CD4-positive, alpha-beta T cell treated with Interleukin-15 for 4 hours (primary cell): ENCODE measurements at regions not wholly inside any gene's neighbourhood (a gene's known extent, or its start where the extent isn't known, plus 50 kb on each side); places are given as distances from the start of the nearest gene placed in this dataset.

Experiments
- DNase-seq: peaks from one replicate; pipeline ENCODE4 v3.0.0-alpha.2; 2020; ENCODE audit warnings: low spot score

GRCh38 chr5:68711293-68712200 lies 382.3 kb upstream of the SLC30A5 start:
- DNase-seq = peak; percentile 41

DNA sequence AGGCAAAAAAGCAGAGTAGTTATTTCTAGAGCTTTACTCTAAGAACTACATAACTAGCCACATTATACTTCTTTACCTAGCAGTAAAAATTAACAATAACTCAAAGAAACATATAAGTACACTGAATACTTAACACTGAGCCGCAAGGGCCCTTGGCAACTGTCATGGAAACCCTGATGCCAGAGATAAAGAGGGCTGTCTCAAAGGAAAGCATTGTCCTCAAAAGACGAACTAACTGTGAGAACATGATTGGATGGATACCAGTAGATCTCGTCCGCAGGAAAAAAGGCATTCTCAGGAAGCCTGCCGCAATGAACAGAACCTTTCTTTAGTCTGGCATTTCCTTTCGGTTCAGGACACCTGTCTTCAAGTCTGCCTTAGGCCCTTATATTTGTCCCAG lies 379.0 kb upstream of the SLC30A5 start:
- DNase-seq = no peak

GRCh38 chr5:68720884-68721610 lies 372.8 kb upstream of the SLC30A5 start:
- DNase-seq = no peak

DNA sequence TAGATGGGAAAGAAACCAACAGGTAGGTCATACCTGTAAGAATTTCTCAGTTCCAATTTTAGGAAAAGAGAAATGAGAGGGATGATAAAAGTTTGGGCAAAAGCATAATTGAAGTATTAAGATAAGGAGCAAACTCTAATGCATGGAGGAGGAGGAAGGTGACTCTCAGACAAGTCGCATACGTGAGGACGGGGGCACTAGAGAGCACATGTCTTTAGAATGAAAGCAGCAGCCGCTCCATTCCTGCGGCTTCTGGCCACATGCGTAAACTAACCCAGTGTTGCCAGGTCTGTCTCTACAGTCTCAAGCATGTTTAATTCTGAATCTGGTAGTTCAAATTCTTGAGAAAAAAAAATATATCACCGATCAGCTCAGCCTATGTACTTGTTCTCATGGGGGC lies 371.5 kb upstream of the SLC30A5 start:
- no peak for DNase-seq

DNA sequence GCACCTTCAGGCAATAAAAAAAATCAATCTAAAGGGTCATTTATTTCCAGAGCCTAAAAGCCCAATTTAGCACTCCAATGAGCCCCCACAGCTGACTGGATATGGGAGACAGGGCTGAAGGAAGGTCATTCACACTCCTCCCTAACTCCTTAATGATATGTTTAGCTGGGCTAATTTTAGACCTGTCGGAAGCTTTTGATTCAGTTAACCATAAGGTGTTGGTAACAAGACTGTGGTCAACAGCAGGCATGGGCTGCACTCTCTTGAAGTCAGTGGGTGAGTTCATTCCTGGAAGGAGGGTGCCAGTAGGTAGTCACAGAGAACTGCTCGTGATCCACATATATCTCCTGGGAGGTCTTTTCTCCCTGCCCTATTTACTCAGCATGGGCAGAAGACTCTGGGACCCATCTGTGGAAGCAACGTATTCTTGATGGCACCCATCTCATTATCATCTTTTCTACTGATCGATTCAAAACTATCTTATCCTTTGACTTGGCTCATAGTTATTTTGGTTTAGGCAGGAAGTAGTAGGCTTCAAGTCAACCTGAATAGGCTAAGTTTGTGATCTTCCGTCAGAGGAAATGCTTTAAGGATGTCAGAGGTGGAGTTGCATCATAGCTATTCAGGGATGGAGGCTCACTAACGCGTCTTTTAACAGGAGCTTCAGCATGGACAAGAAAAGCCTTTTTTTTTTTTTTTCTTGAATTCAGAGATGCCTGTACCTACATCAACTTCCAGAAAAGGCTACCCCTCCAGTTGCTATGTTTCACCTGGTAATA lies 367.7 kb upstream of the SLC30A5 start:
- no peak for DNase-seq

- DNase-seq = no peak
Measured at GRCh38 chr5:68727931-68728330, 365.9 kb upstream of the SLC30A5 start.

- no peak for DNase-seq
Measured at GRCh38 chr5:68729678-68730077, 364.1 kb upstream of the SLC30A5 start.

- no peak for DNase-seq
Measured at GRCh38 chr5:68730220-68730978, 363.4 kb upstream of the SLC30A5 start.

DNA sequence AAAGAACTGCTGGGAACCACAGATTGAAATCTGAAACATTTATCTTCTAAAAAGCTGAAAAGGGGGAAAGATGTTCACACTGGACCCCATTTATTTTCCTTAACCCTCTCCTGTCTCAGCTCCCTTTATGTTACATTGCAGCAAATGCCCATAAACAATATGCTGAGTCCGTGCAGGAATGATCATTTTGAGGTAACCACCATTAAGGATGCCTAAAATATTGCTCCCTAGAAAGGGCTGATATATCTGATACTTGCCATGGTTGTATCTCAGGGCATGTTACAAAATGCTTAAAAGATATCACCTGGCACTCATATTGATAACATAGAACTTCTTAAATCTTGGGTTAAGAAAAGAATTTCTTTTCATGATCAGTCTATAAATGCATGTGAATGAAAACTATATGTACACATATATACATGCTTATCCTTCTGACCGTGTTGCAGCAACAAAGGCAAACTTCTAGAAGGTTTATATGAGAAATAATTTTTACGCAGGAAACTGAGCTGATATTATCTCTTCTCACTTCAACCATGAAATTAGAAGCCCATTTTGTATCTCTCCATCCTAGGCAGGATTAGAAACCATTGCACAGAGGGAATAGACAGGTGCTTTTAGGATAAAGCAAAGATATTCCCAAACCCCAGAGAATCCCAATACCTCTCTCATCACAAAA lies 362.7 kb upstream of the SLC30A5 start:
- no peak for DNase-seq

GRCh38 chr5:68732251-68732650 lies 361.6 kb upstream of the SLC30A5 start:
- DNase-seq = no peak

GRCh38 chr5:68734781-68735180 lies 359.0 kb upstream of the SLC30A5 start:
- no peak for DNase-seq

- no peak for DNase-seq
Measured at GRCh38 chr5:68738236-68738635, 355.6 kb upstream of the SLC30A5 start.

- DNase-seq = no peak
Measured at GRCh38 chr5:68738841-68739240, 355.0 kb upstream of the SLC30A5 start.

DNA sequence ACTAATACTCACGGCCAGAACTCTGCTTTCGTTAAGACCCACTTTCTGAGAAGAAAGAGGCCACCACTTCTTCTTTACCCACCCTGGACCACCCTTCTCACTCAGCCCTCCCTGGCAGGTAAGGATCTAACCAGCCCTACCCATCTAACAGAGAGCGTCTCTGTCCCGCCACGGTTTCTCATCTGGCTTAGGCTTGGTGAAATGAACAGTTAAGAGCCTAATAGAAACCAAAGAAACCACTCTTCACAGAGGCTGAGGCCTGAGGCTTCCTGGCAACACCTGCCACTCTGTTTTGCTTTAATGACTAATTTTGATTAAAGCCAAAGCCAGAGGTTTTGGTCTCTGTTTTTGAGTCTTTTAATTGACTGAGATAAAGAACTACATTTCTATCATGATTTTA lies 354.1 kb upstream of the SLC30A5 start:
- DNase-seq = no peak

GRCh38 chr5:68740226-68740910 lies 353.4 kb upstream of the SLC30A5 start:
- no peak for DNase-seq

- no peak for DNase-seq
Measured at GRCh38 chr5:68744206-68744605, 349.6 kb upstream of the SLC30A5 start.

DNA sequence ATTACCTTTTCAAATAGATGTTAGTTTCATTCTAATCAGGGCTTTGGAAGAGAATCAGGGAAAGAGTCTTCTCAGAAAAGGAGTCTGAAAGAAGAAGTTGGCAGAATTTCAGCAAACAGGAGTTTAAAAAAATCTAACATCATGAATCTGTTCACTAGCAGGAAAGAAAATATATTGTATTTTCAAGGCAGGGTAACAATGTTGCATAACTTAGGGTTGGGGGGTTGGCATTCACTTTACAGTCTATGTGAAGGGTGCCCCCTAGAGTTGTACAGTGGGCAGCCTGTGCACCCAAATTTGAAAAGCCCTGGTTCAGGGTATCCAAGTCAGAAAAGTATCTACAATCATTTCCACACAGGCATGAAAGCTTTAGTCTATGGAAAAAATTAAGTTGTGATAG lies 348.4 kb upstream of the SLC30A5 start:
- peak; percentile 12 for DNase-seq

DNA sequence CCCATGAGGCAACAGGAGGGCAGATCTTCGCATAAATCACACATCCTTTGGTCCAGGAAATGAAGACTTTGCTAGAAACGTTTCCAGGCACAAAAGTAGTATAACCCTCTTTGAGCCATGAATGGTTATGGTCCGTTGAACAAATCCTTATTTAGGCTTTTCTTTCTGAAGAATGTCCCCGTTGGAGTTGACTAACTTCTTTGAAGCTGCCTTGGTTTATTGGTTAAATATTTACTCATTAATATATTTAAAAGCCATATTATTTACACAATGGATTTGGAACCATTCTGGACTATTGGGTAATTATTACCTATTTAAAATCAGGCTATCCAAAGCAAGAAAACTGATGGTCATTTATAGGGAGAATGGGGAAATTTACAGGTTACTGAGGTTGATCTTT lies 347.6 kb upstream of the SLC30A5 start:
- no peak for DNase-seq

DNA sequence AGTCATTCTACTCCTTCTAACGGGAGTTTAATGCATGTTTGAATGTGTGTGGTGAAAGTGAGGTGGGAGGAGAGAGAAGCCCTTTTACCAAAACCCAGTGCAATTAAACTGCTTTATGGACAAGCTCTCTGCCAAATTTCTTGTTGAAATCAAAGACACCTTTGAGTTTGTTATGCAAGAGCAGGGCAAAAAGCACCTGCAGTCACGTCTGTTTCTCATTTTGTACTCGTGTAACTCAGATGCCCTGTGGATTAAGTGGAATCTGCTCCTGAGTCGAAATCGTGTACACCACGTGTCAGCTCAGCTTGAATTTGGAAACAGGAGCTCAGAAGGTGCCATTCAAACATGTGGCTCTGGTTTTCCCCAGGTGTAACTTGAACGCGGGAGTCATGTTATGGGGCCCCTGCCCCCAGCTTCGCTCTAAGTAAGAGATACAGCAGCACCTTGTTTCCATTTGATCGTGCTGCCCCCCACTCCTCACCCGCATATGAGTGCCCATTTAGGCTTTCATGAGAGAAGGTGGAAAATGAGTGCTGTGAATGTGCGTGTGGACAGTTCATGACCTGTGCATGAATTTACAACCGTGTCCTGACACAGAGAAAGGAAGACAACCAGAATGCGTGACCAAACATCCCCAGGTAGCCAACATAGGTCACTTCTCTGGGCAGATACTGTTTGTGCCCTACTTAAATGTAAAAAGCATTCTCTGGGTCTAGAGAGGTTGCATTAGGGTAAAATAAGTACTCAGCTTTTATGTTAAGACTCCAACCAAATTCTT lies 347.0 kb upstream of the SLC30A5 start:
- no peak for DNase-seq

GRCh38 chr5:68747521-68747920 lies 346.3 kb upstream of the SLC30A5 start:
- DNase-seq = no peak
